AG04450 (cell line): ENCODE measurements at regions not wholly inside any gene's neighbourhood (a gene's known extent, or its start where the extent isn't known, plus 50 kb on each side); places are given as distances from the start of the nearest gene placed in this dataset.

Experiments used
- CTCF ChIA-PET: fragments of 300-600, 350-600 bp; formaldehyde crosslinking; extraction: SDS; loops from one replicate; lab custom pipeline; 2022; ENCODE audit warnings: antibody characterized with exemption, inconsistent platforms; lab: Charles Lee
- POLR2A ChIA-PET: fragments of 350-600 bp; formaldehyde crosslinking; extraction: SDS; loops from one replicate; lab custom pipeline; 2021; ENCODE audit warnings: antibody characterized with exemption, inconsistent platforms; lab: Yijun Ruan, JAX
- DNase-seq: peaks from one replicate; pipeline ENCODE4 v3.0.0-alpha.2; 2011; ENCODE audit warnings: low read depth, low spot score
- H3K27ac ChIP-seq: one replicate; pipeline ENCODE4 v1.5.1; 2012; ENCODE audit warnings: low read depth, low read length, control low read depth
- H3K27me3 ChIP-seq: one replicate; pipeline ENCODE4 v1.6.0; 2012; ENCODE audit warnings: low read length; ENCODE audit not compliant: control insufficient read depth, insufficient read depth
- H3K4me3 ChIP-seq: 2 replicates; pipeline ENCODE4 v1.5.1; 2011; ENCODE audit warnings: mild to moderate bottlenecking, low read depth, low read length, control low read depth
- H3K9me3 ChIP-seq: 2 replicates; pipeline ENCODE4 v1.5.1; 2012; ENCODE audit warnings: low read length; ENCODE audit not compliant: control insufficient read depth, insufficient read depth
- CTCF ChIP-seq: IDR thresholded peaks from 2 replicates; pipeline ENCODE4 v1.5.1; 2011; ENCODE audit warnings: low read depth, low read length, control low read depth, inconsistent platforms

- no peak overlapping the region for H3K4me3 ChIP-seq
- TF ChIP-seq CTCF: no peak
- H3K9me3 ChIP-seq: no peaks in the 10 kb centered on the region
- POLR2A ChIA-PET: no interaction called here
- no peak for DNase-seq
- H3K27ac ChIP-seq: no peak overlapping the region
- H3K27me3 ChIP-seq: peaks cover 4% of the 10 kb centered on the region
- CTCF ChIA-PET: no interaction called here
Observed at GRCh38 chr1:217076902-217077301, 353.7 kb upstream of the ESRRG start.

- Histone ChIP-seq H3K27me3 (no peaks in the 10 kb centered on the region), H3K9me3 (no peaks in the 10 kb centered on the region), H3K4me3 (no peak overlapping the region), H3K27ac (no peak overlapping the region)
- ChIA-PET POLR2A (no interaction called here), CTCF (no interaction called here)
- no peak for TF ChIP-seq CTCF
- DNase-seq: no peak
Observed at GRCh38 chr1:217072926-217073325, 349.7 kb upstream of the ESRRG start.

GRCh38 chr1:217067642-217068041 lies 344.4 kb upstream of the ESRRG start:
- POLR2A ChIA-PET: no interaction called here
- Histone ChIP-seq H3K4me3 (no peak overlapping the region), H3K27ac (no peak overlapping the region), H3K9me3 (no peaks in the 10 kb centered on the region), H3K27me3 (no peaks in the 10 kb centered on the region)
- no peak for DNase-seq
- no peak for TF ChIP-seq CTCF
- CTCF ChIA-PET: no interaction called here

- H3K9me3 ChIP-seq: no peaks in the 10 kb centered on the region
- CTCF ChIA-PET: no interaction called here
- no peak for TF ChIP-seq CTCF
- no peak for DNase-seq
- no peaks in the 10 kb centered on the region for H3K27me3 ChIP-seq
- no peak overlapping the region for H3K4me3 ChIP-seq
- POLR2A ChIA-PET: no interaction called here
- no peak overlapping the region for H3K27ac ChIP-seq
Observed at GRCh38 chr1:217066794-217067193, 343.6 kb upstream of the ESRRG start.

- Histone ChIP-seq H3K27ac (no peak overlapping the region), H3K4me3 (no peak overlapping the region), H3K27me3 (no peaks in the 10 kb centered on the region), H3K9me3 (no peaks in the 10 kb centered on the region)
- DNase-seq: no peak
- no peak for TF ChIP-seq CTCF
- ChIA-PET POLR2A (no interaction called here), CTCF (no interaction called here)
Observed at GRCh38 chr1:217063172-217063908, 340.1 kb upstream of the ESRRG start.
